PC-9 (cell line): ENCODE measurements at regions not wholly inside any gene's neighbourhood (a gene's known extent, or its start where the extent isn't known, plus 50 kb on each side); places are given as distances from the start of the nearest gene placed in this dataset.

Experiments used
- BruUV-seq: library from RNA; stranded (reverse); fragments of 400-500 nt; replicated peaks from 2 replicates; lab custom pipeline; 2021; lab: Mats Ljungman, UMichigan
- CTCF ChIA-PET: fragments of 300-600 bp; sonication (Branson Sonifier 250); formaldehyde crosslinking; loops from one replicate; lab custom pipeline; 2022; ENCODE audit warnings: antibody characterized with exemption; lab: Charles Lee
- POLR2A ChIA-PET: fragments of 300-600 bp; sonication (Branson Sonifier 250); formaldehyde crosslinking; loops from one replicate; lab custom pipeline; 2022; ENCODE audit warnings: antibody characterized with exemption; ENCODE audit not compliant: unreplicated experiment; lab: Charles Lee
- DNase-seq, 2 experiments: peaks; one replicate each; pipeline versions ENCODE4 v3.0.0 to v3.0.0-alpha.2; 2015 to 2022; ENCODE audit warnings: mixed read lengths in 1 of 2
- H2AFZ ChIP-seq: fragments of 200-600 bp; sonication (generic); 2 replicates; pipeline ENCODE4 v1.8.1; 2017; ENCODE audit warnings: antibody characterized with exemption
- H3F3A ChIP-seq: fragments of 200-600 bp; sonication (generic); 2 replicates; pipeline ENCODE4 v1.8.1; 2017; ENCODE audit warnings: antibody characterized with exemption, mild to moderate bottlenecking, low read depth; ENCODE audit not compliant: insufficient read depth
- H3K27ac ChIP-seq: fragments of 200-600 bp; sonication (generic); 2 replicates; pipeline ENCODE4 v1.6.1; 2016; ENCODE audit warnings: mixed run types
- H3K27me3 ChIP-seq: fragments of 200-600 bp; sonication (generic); 2 replicates; pipeline ENCODE4 v1.6.1; 2016; ENCODE audit warnings: low read depth, mixed run types; ENCODE audit not compliant: insufficient read depth
- H3K36me3 ChIP-seq: fragments of 200-600 bp; sonication (generic); 2 replicates; pipeline ENCODE4 v1.6.1; 2016; ENCODE audit warnings: low read depth, mixed run types
- H3K4me1 ChIP-seq: fragments of 200-600 bp; sonication (generic); replicated peaks from 2 replicates; pipeline ENCODE4 v1.6.1; 2016; ENCODE audit warnings: mixed run types; ENCODE audit not compliant: insufficient read depth
- H3K4me2 ChIP-seq: fragments of 200-600 bp; sonication (generic); 2 replicates; pipeline ENCODE4 v1.6.1; 2017; ENCODE audit warnings: mixed run types
- H3K4me3 ChIP-seq: fragments of 200-600 bp; sonication (generic); 2 replicates; pipeline ENCODE4 v1.6.1; 2016; ENCODE audit warnings: mixed run types
- H3K79me2 ChIP-seq: fragments of 200-600 bp; sonication (generic); 2 replicates; pipeline ENCODE4 v1.6.1; 2017; ENCODE audit warnings: low read depth, mixed run types
- H3K9me2 ChIP-seq: fragments of 200-600 bp; sonication (generic); 2 replicates; pipeline ENCODE4 v1.8.1; 2017; ENCODE audit warnings: mild to moderate bottlenecking; ENCODE audit not compliant: insufficient read depth
- H3K9me3 ChIP-seq: fragments of 200-600 bp; sonication (generic); 2 replicates; pipeline ENCODE4 v1.8.1; 2016; ENCODE audit warnings: low read depth; ENCODE audit not compliant: insufficient read depth
- H4K20me1 ChIP-seq: fragments of 200-600 bp; sonication (generic); 2 replicates; pipeline ENCODE4 v1.8.1; 2017; ENCODE audit not compliant: insufficient read depth
- EZH2 ChIP-seq: fragments of 200-600 bp; sonication (generic); IDR thresholded peaks from 2 replicates; pipeline ENCODE4 v1.8.0; 2017; ENCODE audit warnings: antibody characterized with exemption, low read depth
- intact Hi-C: fragments of 100-400 bp; cut with micrococcal nuclease; formaldehyde crosslinking; loops from one replicate; pipeline ENCODE4 v1.10.0; 2022; ENCODE audit not compliant: unreplicated experiment
- TF ChIP-seq, protein P1 (sequence below): fragments of 200-600 bp; sonication (generic); conservative IDR thresholded peaks from 2 replicates; pipeline ENCODE4 v1.6.1; 2017; ENCODE audit warnings: mixed run types, antibody characterized with exemption, mild to moderate bottlenecking, moderate library complexity

DNA sequence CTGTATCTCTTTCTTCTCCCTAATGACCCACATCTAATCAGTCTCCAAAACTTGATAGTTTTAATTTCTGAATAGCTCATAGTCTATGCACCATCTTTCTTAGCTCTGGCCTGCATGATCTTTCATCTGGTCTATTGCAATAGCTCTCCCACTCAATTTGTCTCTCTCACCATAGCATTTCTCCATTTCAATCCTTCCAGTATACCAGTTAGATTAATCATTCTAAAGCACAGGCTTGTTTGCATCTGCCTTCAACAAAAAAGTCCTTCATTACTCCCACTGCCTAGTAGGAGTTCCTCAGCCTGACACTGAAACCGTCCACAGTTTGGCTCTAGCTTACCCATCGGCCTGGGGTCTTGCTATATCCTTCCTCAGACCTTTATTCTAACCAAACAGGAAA, 344.9 kb downstream of the ENC1 start:
- Histone ChIP-seq H3K4me3 (no peak overlapping the region), H3K9me2 (no peaks in the 10 kb centered on the region), H2AFZ (no peak overlapping the region), H3K27me3 (no peaks in the 10 kb centered on the region), H3K9me3 (no peaks in the 10 kb centered on the region), H3K4me1 (no peaks in the 10 kb centered on the region), H3K27ac (no peak overlapping the region), H3F3A (no peaks in the 10 kb centered on the region), H3K4me2 (no peak overlapping the region), H3K79me2 (no peaks in the 10 kb centered on the region), H3K36me3 (no peaks in the 10 kb centered on the region), H4K20me1 (no peaks in the 10 kb centered on the region)
- ChIA-PET POLR2A (no interaction called here), CTCF (no interaction called here)
- TF ChIP-seq, protein P1, sequence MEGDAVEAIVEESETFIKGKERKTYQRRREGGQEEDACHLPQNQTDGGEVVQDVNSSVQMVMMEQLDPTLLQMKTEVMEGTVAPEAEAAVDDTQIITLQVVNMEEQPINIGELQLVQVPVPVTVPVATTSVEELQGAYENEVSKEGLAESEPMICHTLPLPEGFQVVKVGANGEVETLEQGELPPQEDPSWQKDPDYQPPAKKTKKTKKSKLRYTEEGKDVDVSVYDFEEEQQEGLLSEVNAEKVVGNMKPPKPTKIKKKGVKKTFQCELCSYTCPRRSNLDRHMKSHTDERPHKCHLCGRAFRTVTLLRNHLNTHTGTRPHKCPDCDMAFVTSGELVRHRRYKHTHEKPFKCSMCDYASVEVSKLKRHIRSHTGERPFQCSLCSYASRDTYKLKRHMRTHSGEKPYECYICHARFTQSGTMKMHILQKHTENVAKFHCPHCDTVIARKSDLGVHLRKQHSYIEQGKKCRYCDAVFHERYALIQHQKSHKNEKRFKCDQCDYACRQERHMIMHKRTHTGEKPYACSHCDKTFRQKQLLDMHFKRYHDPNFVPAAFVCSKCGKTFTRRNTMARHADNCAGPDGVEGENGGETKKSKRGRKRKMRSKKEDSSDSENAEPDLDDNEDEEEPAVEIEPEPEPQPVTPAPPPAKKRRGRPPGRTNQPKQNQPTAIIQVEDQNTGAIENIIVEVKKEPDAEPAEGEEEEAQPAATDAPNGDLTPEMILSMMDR, result no peak
- no peak for TF ChIP-seq EZH2
- intact Hi-C loops, result no loop called here
- no TSS peak for BruUV-seq
- DNase-seq, result no peak

DNA sequence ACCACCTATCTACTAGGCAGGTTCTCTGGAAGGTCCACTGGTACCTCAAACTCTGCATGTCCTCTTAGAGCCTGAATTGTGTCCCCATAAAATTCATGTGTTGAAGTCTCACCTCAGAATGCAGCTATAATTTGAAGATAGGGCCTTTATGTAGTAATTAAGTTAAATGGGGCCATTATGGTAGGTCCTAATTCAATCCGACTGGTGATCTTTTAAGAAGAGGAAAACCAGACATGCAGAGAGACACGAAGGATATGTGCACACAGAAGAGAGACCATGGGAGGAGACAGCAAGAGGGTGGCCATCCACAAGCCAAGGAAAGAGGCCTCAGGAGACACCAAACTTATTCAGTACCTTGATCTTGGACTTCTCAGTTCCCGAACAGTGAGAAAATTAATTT, 345.4 kb downstream of the ENC1 start:
- no peak for DNase-seq
- ChIA-PET CTCF (interaction anchor here (1.0 kb wide), 1 partner anchor 19 kb away, joined by 3 read pairs; no protein-coding TSS in a partner anchor), POLR2A (no interaction called here)
- H3K79me2 ChIP-seq, result no peaks in the 10 kb centered on the region
- no peak for TF ChIP-seq EZH2
- TF ChIP-seq, protein P1, result no peak
- H3K9me3 ChIP-seq, result no peaks in the 10 kb centered on the region
- no peak overlapping the region for H3K27ac ChIP-seq
- H2AFZ ChIP-seq, result no peak overlapping the region
- intact Hi-C loops, result no loop called here
- H3K36me3 ChIP-seq, result no peaks in the 10 kb centered on the region
- no peaks in the 10 kb centered on the region for H4K20me1 ChIP-seq
- no peaks in the 10 kb centered on the region for H3K4me1 ChIP-seq
- H3K27me3 ChIP-seq, result no peaks in the 10 kb centered on the region
- H3F3A ChIP-seq, result no peaks in the 10 kb centered on the region
- no peak overlapping the region for H3K4me2 ChIP-seq
- no TSS peak for BruUV-seq
- H3K9me2 ChIP-seq, result no peaks in the 10 kb centered on the region
- H3K4me3 ChIP-seq, result no peak overlapping the region

DNA sequence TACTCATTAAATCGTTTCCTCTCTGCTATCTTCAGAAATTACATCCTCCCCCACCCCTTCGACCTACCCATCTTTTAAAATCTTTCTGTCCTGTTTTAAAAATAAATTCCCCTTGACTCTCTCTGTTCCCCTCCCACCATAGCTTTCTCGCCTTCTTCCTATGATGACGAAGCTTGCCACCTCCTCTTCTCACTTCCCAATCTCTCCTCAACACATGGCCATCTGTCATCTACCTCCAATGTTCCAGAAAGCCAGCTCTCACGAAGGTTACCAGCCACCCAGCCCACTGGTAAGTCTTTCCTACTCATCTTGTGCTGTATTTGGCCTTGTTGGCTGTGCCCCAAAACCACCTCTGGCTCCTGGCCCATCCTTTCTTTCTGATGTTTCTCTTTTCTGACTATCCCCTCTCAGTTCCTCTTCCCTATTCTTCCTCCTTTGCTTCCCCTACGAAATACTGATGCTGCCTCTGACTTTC, 346.3 kb downstream of the ENC1 start:
- TF ChIP-seq EZH2, result no peak
- TF ChIP-seq, protein P1, result no peak
- intact Hi-C loops, result no loop called here
- H3K9me2 ChIP-seq, result no peaks in the 10 kb centered on the region
- H3K4me3 ChIP-seq, result no peak overlapping the region
- no peaks in the 10 kb centered on the region for H3K36me3 ChIP-seq
- H3F3A ChIP-seq, result no peaks in the 10 kb centered on the region
- no peak for DNase-seq
- no peak overlapping the region for H2AFZ ChIP-seq
- BruUV-seq, result no TSS peak
- H4K20me1 ChIP-seq, result no peaks in the 10 kb centered on the region
- H3K27ac ChIP-seq, result no peak overlapping the region
- H3K9me3 ChIP-seq, result no peaks in the 10 kb centered on the region
- peaks cover 5% of the 10 kb centered on the region for H3K4me1 ChIP-seq
- H3K79me2 ChIP-seq, result no peaks in the 10 kb centered on the region
- no peak overlapping the region for H3K4me2 ChIP-seq
- H3K27me3 ChIP-seq, result no peaks in the 10 kb centered on the region
- POLR2A ChIA-PET, result no interaction called here
- CTCF ChIA-PET, result interaction anchor here (1.0 kb wide), 1 partner anchor 20 kb away, joined by 3 read pairs; no protein-coding TSS in a partner anchor
